SK-N-MC (cell line): ENCODE measurements at regions not wholly inside any gene's neighbourhood (a gene's known extent, or its start where the extent isn't known, plus 50 kb on each side); places are given as distances from the start of the nearest gene placed in this dataset.

ENCODE experiments used
- EZH2 ChIP-seq: fragments of 200-600 bp; sonication (generic); IDR thresholded peaks from one replicate; pipeline ENCODE4 v1.6.1; 2017; ENCODE audit warnings: antibody characterized with exemption
- POLR2AphosphoS5 ChIP-seq: IDR thresholded peaks from 2 replicates; pipeline ENCODE4 v1.6.1; 2012; ENCODE audit warnings: mild to moderate bottlenecking, low read depth, low read length, borderline replicate concordance

DNA sequence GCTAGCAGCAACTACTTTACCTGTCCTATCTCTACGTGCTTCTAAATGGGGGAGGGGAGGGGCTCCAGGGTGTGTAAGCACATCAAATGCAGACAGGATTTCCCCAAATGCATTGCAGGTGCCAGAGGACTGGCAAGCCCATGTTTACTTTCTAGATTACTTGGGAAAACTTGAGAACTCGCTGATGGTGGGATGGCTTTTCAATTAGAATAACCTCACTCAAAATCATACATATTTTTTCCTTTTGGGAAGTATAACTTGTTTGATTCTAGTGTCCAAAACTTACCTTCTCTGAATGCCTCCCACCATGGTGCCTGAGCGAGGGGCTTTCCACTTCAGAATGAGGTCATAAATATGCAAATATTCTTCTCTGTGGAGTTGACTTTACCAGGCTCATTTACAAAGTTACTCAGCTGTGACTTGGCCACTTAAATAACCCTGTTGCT is 191.3 kb upstream of the RHOBTB1 start:
- TF ChIP-seq POLR2AphosphoS5: no peak
- no peak for TF ChIP-seq EZH2
